HCT116 (cell line): ENCODE measurements at regions not wholly inside any gene's neighbourhood (a gene's known extent, or its start where the extent isn't known, plus 50 kb on each side); places are given as distances from the start of the nearest gene placed in this dataset.

Source experiments
- ATAC-seq: fragments of 200-7000 bp; cut with Tn5 transposase; 2 replicates; pipeline ENCODE4 v1.9.1; 2020; ENCODE audit warnings: mild to moderate bottlenecking, moderate library complexity
- BruUV-seq: library from RNA; stranded (reverse); fragments of 400-500 nt; replicated peaks from 2 replicates; lab custom pipeline; 2021; lab: Mats Ljungman, UMichigan
- CTCF ChIA-PET: fragments of 300-600 bp; sonication (Branson Sonifier 250); formaldehyde crosslinking; loops from one replicate; lab custom pipeline; 2021; ENCODE audit warnings: antibody characterized with exemption; lab: Charles Lee
- POLR2A ChIA-PET: fragments of 300-600, 350-600 bp; sonication (Branson Sonifier 250); formaldehyde crosslinking; loops from one replicate; lab custom pipeline; 2021; ENCODE audit warnings: antibody characterized with exemption; lab: Charles Lee
- RAD21 ChIA-PET, 2 experiments: fragments of 300-600 bp; sonication (Branson Sonifier 250); formaldehyde crosslinking; loops; one replicate each; lab custom pipeline; 2023; ENCODE audit warnings: low total read pairs in 2 of 2; ENCODE audit not compliant: uncharacterized antibody in 2 of 2, unreplicated experiment in 2 of 2, low non-redundant PET in 1 of 2; lab: Charles Lee
- DNase-seq: peaks from one replicate; pipeline ENCODE4 v3.0.0-alpha.2; 2010; ENCODE audit warnings: low read depth, low spot score
- H2AFZ ChIP-seq: fragments of 200-600 bp; shearing (Covaris generic), sonication (generic); 2 replicates; pipeline ENCODE4 v1.6.1; 2017; ENCODE audit warnings: low read depth, mixed run types, mixed read lengths, antibody characterized with exemption, low read length; ENCODE audit not compliant: poor library complexity, severe bottlenecking
- H3K27ac ChIP-seq: 2 replicates; pipeline ENCODE4 v1.5.1; 2012; ENCODE audit warnings: low read depth, low read length
- H3K27me3 ChIP-seq: fragments of 200-600 bp; sonication (generic); 2 replicates; pipeline ENCODE4 v1.6.1; 2016; ENCODE audit warnings: mixed run types, low read length, mixed read lengths; ENCODE audit not compliant: insufficient read depth
- H3K36me3 ChIP-seq, 2 experiments: fragments of 200-500 bp in 1 of 2; fragments of 200-600 bp in 1 of 2; sonication (Bioruptor generic) in 1 of 2; sonication (generic) in 1 of 2; 2 replicates each; pipeline versions ENCODE4 v1.5.1 to v1.6.1; 2014 to 2016; ENCODE audit warnings: low read length in 2 of 2, inconsistent platforms in 1 of 2, mixed read lengths in 1 of 2, mixed run types in 1 of 2; ENCODE audit not compliant: insufficient read depth in 2 of 2, control insufficient read depth in 1 of 2
- H3K4me1 ChIP-seq, 2 experiments: fragments of 200-600 bp in 1 of 2; sonication (generic) in 1 of 2; 2 replicates each; pipeline versions ENCODE4 v1.5.1 to v1.6.1; 2012 to 2017; ENCODE audit warnings: low read length in 2 of 2, inconsistent platforms in 1 of 2, mild to moderate bottlenecking in 1 of 2, mixed read lengths in 1 of 2, mixed run types in 1 of 2, moderate library complexity in 1 of 2; ENCODE audit not compliant: insufficient read depth in 2 of 2, control insufficient read depth in 1 of 2
- H3K4me2 ChIP-seq: fragments of 200-600 bp; sonication (generic); 2 replicates; pipeline ENCODE4 v1.6.1; 2017; ENCODE audit warnings: mixed run types, low read length, mixed read lengths
- H3K4me3 ChIP-seq, 2 experiments: fragments of 200-600 bp in 1 of 2; sonication (generic) in 1 of 2; replicated peaks in 1 of 2; 2 replicates each; pipeline ENCODE4 v1.5.1; 2011 to 2016; ENCODE audit warnings: low read length in 2 of 2, control low read depth in 1 of 2, low read depth in 1 of 2, mild to moderate bottlenecking in 1 of 2, mixed read lengths in 1 of 2, mixed run types in 1 of 2
- H3K79me2 ChIP-seq: fragments of 200-600 bp; sonication (generic); 2 replicates; pipeline ENCODE4 v1.6.1; 2017; ENCODE audit warnings: mild to moderate bottlenecking, mixed run types, low read length, moderate library complexity, mixed read lengths; ENCODE audit not compliant: insufficient read depth
- H3K9ac ChIP-seq: fragments of 200-600 bp; sonication (generic); 2 replicates; pipeline ENCODE4 v1.6.1; 2016; ENCODE audit warnings: low read length, mixed read lengths
- H3K9me2 ChIP-seq: fragments of 200-600 bp; sonication (generic), shearing (Covaris generic); 2 replicates; pipeline ENCODE4 v1.6.1; 2017; ENCODE audit warnings: mixed run types, mild to moderate bottlenecking, moderate library complexity; ENCODE audit not compliant: insufficient read depth
- H3K9me3 ChIP-seq, 2 experiments: fragments of 200-500 bp in 1 of 2; fragments of 200-600 bp in 1 of 2; sonication (Bioruptor generic) in 1 of 2; sonication (generic) in 1 of 2; 2 replicates each; pipeline ENCODE4 v1.6.1; 2014 to 2017; ENCODE audit warnings: low read length in 2 of 2, mixed read lengths in 2 of 2, inconsistent platforms in 1 of 2, low read depth in 1 of 2, mild to moderate bottlenecking in 1 of 2, mixed run types in 1 of 2, moderate library complexity in 1 of 2; ENCODE audit not compliant: control insufficient read depth in 1 of 2, insufficient read depth in 1 of 2
- H4K20me1 ChIP-seq: fragments of 200-600 bp; sonication (generic), shearing (Covaris generic); 2 replicates; pipeline ENCODE4 v1.6.1; 2017; ENCODE audit warnings: mixed run types, mild to moderate bottlenecking, moderate library complexity; ENCODE audit not compliant: insufficient read depth
- CBX3 ChIP-seq: IDR thresholded peaks from 2 replicates; pipeline ENCODE4 v1.6.1; 2012; ENCODE audit warnings: low read depth
- CEBPB ChIP-seq: IDR thresholded peaks from 2 replicates; pipeline ENCODE4 v1.6.1; 2012; ENCODE audit warnings: low read depth
- EGR1 ChIP-seq: IDR thresholded peaks from 2 replicates; pipeline ENCODE4 v1.6.1; 2012; ENCODE audit warnings: low read depth
- JUND ChIP-seq: IDR thresholded peaks from 2 replicates; pipeline ENCODE4 v1.6.1; 2012
- POLR2A ChIP-seq: IDR thresholded peaks from 2 replicates; pipeline ENCODE4 v1.7.0; 2011; ENCODE audit warnings: borderline replicate concordance; ENCODE audit not compliant: insufficient read depth, insufficient read length; ENCODE audit errors: extremely low read depth
- POLR2AphosphoS5 ChIP-seq: IDR thresholded peaks from 2 replicates; pipeline ENCODE4 v1.6.1; 2011; ENCODE audit warnings: mild to moderate bottlenecking, low read depth, low read length, moderate library complexity
- RAD21 ChIP-seq: IDR thresholded peaks from 2 replicates; pipeline ENCODE4 v1.6.1; 2012; ENCODE audit warnings: low read depth, mild to moderate bottlenecking
- YY1 ChIP-seq: IDR thresholded peaks from 2 replicates; pipeline ENCODE4 v1.6.1; 2011; ENCODE audit warnings: low read length, low read depth, moderate library complexity, mild to moderate bottlenecking; ENCODE audit not compliant: insufficient replicate concordance; ENCODE audit errors: extremely low read depth
- ZFX ChIP-seq: fragments of 450-650 bp; IDR thresholded peaks from 2 replicates; pipeline ENCODE4 v1.6.1; 2017
- ZNF274 ChIP-seq: fragments of 200-500 bp; sonication (Bioruptor generic); IDR thresholded peaks from 2 replicates; pipeline ENCODE4 v1.6.1; 2014; ENCODE audit warnings: mild to moderate bottlenecking, low read depth, low read length, inconsistent platforms
- intact Hi-C: fragments of 100-400 bp; cut with micrococcal nuclease; formaldehyde crosslinking; loops from 2 replicates; pipeline ENCODE4 v1.10.0; 2022
- TF ChIP-seq, protein P1 (sequence below): IDR thresholded peaks from 2 replicates; pipeline ENCODE4 v1.6.1; 2011; ENCODE audit warnings: mild to moderate bottlenecking, low read length, moderate library complexity; ENCODE audit not compliant: insufficient replicate concordance; ENCODE audit errors: extremely low read depth
- TF ChIP-seq, protein P2 (sequence below): IDR thresholded peaks from 2 replicates; pipeline ENCODE4 v1.6.1; 2012; ENCODE audit warnings: low read depth
- TF ChIP-seq, protein P3 (sequence below), 3 experiments: fragments of 200-600 bp in 1 of 3; sonication (generic) in 1 of 3; IDR thresholded peaks in 2 of 3; conservative IDR thresholded peaks in 1 of 3; 2 replicates each; pipeline ENCODE4 v1.5.1; 2012 to 2017; ENCODE audit warnings: low read depth in 2 of 3, low read length in 2 of 3, antibody characterized with exemption in 1 of 3, borderline replicate concordance in 1 of 3, control low read depth in 1 of 3, mild to moderate bottlenecking in 1 of 3, mixed read lengths in 1 of 3, mixed run types in 1 of 3, moderate library complexity in 1 of 3; ENCODE audit not compliant: insufficient read depth in 1 of 3

- no peaks in the 10 kb centered on the region for H3K36me3 ChIP-seq
- DNase-seq (no peak), ATAC-seq (no peak)
- H3K4me2 ChIP-seq: no peak overlapping the region
- peaks cover 5 to 14% of the 10 kb centered on the region in 2 experiments; a peak in 2 of 4 replicates for H3K9me3 ChIP-seq
- H4K20me1 ChIP-seq: no peaks in the 10 kb centered on the region
- BruUV-seq: no TSS peak
- no peaks in the 10 kb centered on the region for H3K27me3 ChIP-seq
- POLR2A ChIA-PET: no interaction called here
- H3K79me2 ChIP-seq: no peaks in the 10 kb centered on the region
- TF ChIP-seq YY1: no peak
- TF ChIP-seq CEBPB: no peak
- TF ChIP-seq, protein P1, sequence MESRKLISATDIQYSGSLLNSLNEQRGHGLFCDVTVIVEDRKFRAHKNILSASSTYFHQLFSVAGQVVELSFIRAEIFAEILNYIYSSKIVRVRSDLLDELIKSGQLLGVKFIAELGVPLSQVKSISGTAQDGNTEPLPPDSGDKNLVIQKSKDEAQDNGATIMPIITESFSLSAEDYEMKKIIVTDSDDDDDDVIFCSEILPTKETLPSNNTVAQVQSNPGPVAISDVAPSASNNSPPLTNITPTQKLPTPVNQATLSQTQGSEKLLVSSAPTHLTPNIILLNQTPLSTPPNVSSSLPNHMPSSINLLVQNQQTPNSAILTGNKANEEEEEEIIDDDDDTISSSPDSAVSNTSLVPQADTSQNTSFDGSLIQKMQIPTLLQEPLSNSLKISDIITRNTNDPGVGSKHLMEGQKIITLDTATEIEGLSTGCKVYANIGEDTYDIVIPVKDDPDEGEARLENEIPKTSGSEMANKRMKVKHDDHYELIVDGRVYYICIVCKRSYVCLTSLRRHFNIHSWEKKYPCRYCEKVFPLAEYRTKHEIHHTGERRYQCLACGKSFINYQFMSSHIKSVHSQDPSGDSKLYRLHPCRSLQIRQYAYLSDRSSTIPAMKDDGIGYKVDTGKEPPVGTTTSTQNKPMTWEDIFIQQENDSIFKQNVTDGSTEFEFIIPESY: no peak
- no peak for TF ChIP-seq ZFX
- no peak for TF ChIP-seq ZNF274
- no peak for TF ChIP-seq RAD21
- TF ChIP-seq EGR1: no peak
- TF ChIP-seq, protein P2, sequence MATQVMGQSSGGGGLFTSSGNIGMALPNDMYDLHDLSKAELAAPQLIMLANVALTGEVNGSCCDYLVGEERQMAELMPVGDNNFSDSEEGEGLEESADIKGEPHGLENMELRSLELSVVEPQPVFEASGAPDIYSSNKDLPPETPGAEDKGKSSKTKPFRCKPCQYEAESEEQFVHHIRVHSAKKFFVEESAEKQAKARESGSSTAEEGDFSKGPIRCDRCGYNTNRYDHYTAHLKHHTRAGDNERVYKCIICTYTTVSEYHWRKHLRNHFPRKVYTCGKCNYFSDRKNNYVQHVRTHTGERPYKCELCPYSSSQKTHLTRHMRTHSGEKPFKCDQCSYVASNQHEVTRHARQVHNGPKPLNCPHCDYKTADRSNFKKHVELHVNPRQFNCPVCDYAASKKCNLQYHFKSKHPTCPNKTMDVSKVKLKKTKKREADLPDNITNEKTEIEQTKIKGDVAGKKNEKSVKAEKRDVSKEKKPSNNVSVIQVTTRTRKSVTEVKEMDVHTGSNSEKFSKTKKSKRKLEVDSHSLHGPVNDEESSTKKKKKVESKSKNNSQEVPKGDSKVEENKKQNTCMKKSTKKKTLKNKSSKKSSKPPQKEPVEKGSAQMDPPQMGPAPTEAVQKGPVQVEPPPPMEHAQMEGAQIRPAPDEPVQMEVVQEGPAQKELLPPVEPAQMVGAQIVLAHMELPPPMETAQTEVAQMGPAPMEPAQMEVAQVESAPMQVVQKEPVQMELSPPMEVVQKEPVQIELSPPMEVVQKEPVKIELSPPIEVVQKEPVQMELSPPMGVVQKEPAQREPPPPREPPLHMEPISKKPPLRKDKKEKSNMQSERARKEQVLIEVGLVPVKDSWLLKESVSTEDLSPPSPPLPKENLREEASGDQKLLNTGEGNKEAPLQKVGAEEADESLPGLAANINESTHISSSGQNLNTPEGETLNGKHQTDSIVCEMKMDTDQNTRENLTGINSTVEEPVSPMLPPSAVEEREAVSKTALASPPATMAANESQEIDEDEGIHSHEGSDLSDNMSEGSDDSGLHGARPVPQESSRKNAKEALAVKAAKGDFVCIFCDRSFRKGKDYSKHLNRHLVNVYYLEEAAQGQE: no peak
- TF ChIP-seq POLR2A: no peak
- TF ChIP-seq, protein P3, sequence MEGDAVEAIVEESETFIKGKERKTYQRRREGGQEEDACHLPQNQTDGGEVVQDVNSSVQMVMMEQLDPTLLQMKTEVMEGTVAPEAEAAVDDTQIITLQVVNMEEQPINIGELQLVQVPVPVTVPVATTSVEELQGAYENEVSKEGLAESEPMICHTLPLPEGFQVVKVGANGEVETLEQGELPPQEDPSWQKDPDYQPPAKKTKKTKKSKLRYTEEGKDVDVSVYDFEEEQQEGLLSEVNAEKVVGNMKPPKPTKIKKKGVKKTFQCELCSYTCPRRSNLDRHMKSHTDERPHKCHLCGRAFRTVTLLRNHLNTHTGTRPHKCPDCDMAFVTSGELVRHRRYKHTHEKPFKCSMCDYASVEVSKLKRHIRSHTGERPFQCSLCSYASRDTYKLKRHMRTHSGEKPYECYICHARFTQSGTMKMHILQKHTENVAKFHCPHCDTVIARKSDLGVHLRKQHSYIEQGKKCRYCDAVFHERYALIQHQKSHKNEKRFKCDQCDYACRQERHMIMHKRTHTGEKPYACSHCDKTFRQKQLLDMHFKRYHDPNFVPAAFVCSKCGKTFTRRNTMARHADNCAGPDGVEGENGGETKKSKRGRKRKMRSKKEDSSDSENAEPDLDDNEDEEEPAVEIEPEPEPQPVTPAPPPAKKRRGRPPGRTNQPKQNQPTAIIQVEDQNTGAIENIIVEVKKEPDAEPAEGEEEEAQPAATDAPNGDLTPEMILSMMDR (IDR thresholded peaks at IDR 0.05 in 2 of 3, conservative IDR thresholded peaks at IDR 0.05 in 1 of 3; ENCODE audit: borderline replicate concordance in 1 of 3, insufficient read depth in 1 of 3, low read depth in 2 of 3, low read length in 2 of 3): no peak
- TF ChIP-seq POLR2AphosphoS5: no peak
- no peak for TF ChIP-seq CBX3
- no peak for TF ChIP-seq JUND
- TF ChIP-seq, all 23 proteins: peak for 0
- CTCF ChIA-PET: no interaction called here
- H3K4me1 ChIP-seq: no peaks in the 10 kb centered on the region
- H3K9me2 ChIP-seq: no peaks in the 10 kb centered on the region
- no peak overlapping the region for H3K9ac ChIP-seq
- H3K27ac ChIP-seq: no peak overlapping the region
- no peak overlapping the region for H3K4me3 ChIP-seq
- intact Hi-C loops: no loop called here
- RAD21 ChIA-PET: no interaction called here
- no peak overlapping the region for H2AFZ ChIP-seq
Observed at GRCh38 chr11:91421641-91422040, 803.0 kb upstream of the FAT3 start.
